IPS-15b (cell line): ENCODE measurements at regions not wholly inside any gene's neighbourhood (a gene's known extent, or its start where the extent isn't known, plus 50 kb on each side); places are given as distances from the start of the nearest gene placed in this dataset.

ENCODE experiments used
- H3K27me3 ChIP-seq: one replicate; pipeline ENCODE4 v1.6.1; 2013; ENCODE audit warnings: low read length; ENCODE audit not compliant: control insufficient read depth, insufficient read depth
- H3K36me3 ChIP-seq: one replicate; pipeline ENCODE4 v1.6.1; 2013; ENCODE audit warnings: low read length; ENCODE audit not compliant: control insufficient read depth, insufficient read depth
- H3K4me1 ChIP-seq: one replicate; pipeline ENCODE4 v1.6.1; 2013; ENCODE audit warnings: mild to moderate bottlenecking, low read length; ENCODE audit not compliant: control insufficient read depth, insufficient read depth
- H3K4me3 ChIP-seq: one replicate; pipeline ENCODE4 v1.5.1; 2013; ENCODE audit warnings: low read depth, low read length
- H3K9ac ChIP-seq: one replicate; pipeline ENCODE4 v1.6.1; 2013; ENCODE audit warnings: low read depth, mild to moderate bottlenecking, low read length
- H3K9me3 ChIP-seq: one replicate; pipeline ENCODE4 v1.6.1; 2013; ENCODE audit warnings: mild to moderate bottlenecking, low read length; ENCODE audit not compliant: control insufficient read depth, insufficient read depth

- H3K27me3 ChIP-seq = no peaks in the 10 kb centered on the region
- peaks cover 4% of the 10 kb centered on the region for H3K4me1 ChIP-seq
- no peaks in the 10 kb centered on the region for H3K9me3 ChIP-seq
- no peak overlapping the region for H3K4me3 ChIP-seq
- H3K9ac ChIP-seq = no peak overlapping the region
- peaks cover 2% of the 10 kb centered on the region for H3K36me3 ChIP-seq
These were observed 84.3 kb upstream of the FOXN3 start for GRCh38 chr14:89501381-89501780.

- Histone ChIP-seq H3K4me3 (no peak overlapping the region), H3K9ac (no peak overlapping the region), H3K27me3 (no peaks in the 10 kb centered on the region), H3K9me3 (no peaks in the 10 kb centered on the region), H3K36me3 (peaks cover 2% of the 10 kb centered on the region), H3K4me1 (peaks cover 4% of the 10 kb centered on the region)
These were observed 83.3 kb upstream of the FOXN3 start for GRCh38 chr14:89500303-89500702.

GRCh38 chr14:89498878-89499277, 81.8 kb upstream of the FOXN3 start:
- H3K9ac ChIP-seq = no peak overlapping the region
- no peak overlapping the region for H3K4me3 ChIP-seq
- no peaks in the 10 kb centered on the region for H3K36me3 ChIP-seq
- no peaks in the 10 kb centered on the region for H3K9me3 ChIP-seq
- peaks cover 7% of the 10 kb centered on the region for H3K4me1 ChIP-seq
- no peaks in the 10 kb centered on the region for H3K27me3 ChIP-seq

GRCh38 chr14:89495718-89496117, 78.7 kb upstream of the FOXN3 start:
- no peaks in the 10 kb centered on the region for H3K27me3 ChIP-seq
- no peaks in the 10 kb centered on the region for H3K9me3 ChIP-seq
- H3K4me1 ChIP-seq = peaks cover 14% of the 10 kb centered on the region
- no peak overlapping the region for H3K4me3 ChIP-seq
- no peak overlapping the region for H3K9ac ChIP-seq
- no peaks in the 10 kb centered on the region for H3K36me3 ChIP-seq

- Histone ChIP-seq H3K27me3 (no peaks in the 10 kb centered on the region), H3K9ac (no peak overlapping the region), H3K4me3 (no peak overlapping the region), H3K9me3 (no peaks in the 10 kb centered on the region), H3K36me3 (no peaks in the 10 kb centered on the region), H3K4me1 (peaks cover 18% of the 10 kb centered on the region)
These were observed 77.0 kb upstream of the FOXN3 start for GRCh38 chr14:89493877-89494634.

GRCh38 chr14:89493406-89493805, 76.4 kb upstream of the FOXN3 start:
- no peak overlapping the region for H3K4me3 ChIP-seq
- peaks cover 15% of the 10 kb centered on the region for H3K4me1 ChIP-seq
- no peaks in the 10 kb centered on the region for H3K9me3 ChIP-seq
- no peak overlapping the region for H3K9ac ChIP-seq
- no peaks in the 10 kb centered on the region for H3K36me3 ChIP-seq
- no peaks in the 10 kb centered on the region for H3K27me3 ChIP-seq

- peaks cover 15% of the 10 kb centered on the region for H3K4me1 ChIP-seq
- H3K36me3 ChIP-seq = no peaks in the 10 kb centered on the region
- H3K27me3 ChIP-seq = no peaks in the 10 kb centered on the region
- no peak overlapping the region for H3K4me3 ChIP-seq
- H3K9ac ChIP-seq = no peak overlapping the region
- H3K9me3 ChIP-seq = no peaks in the 10 kb centered on the region
These were observed 74.8 kb upstream of the FOXN3 start for GRCh38 chr14:89491711-89492381.

GRCh38 chr14:89490466-89490865, 73.4 kb upstream of the FOXN3 start:
- H3K36me3 ChIP-seq = no peaks in the 10 kb centered on the region
- H3K27me3 ChIP-seq = no peaks in the 10 kb centered on the region
- H3K9me3 ChIP-seq = no peaks in the 10 kb centered on the region
- H3K4me3 ChIP-seq = no peak overlapping the region
- peaks cover 15% of the 10 kb centered on the region for H3K4me1 ChIP-seq
- no peak overlapping the region for H3K9ac ChIP-seq

GRCh38 chr14:89489761-89490437, 72.9 kb upstream of the FOXN3 start:
- Histone ChIP-seq H3K27me3 (no peaks in the 10 kb centered on the region), H3K4me1 (peaks cover 15% of the 10 kb centered on the region), H3K4me3 (no peak overlapping the region), H3K36me3 (no peaks in the 10 kb centered on the region), H3K9me3 (no peaks in the 10 kb centered on the region), H3K9ac (no peak overlapping the region)

- Histone ChIP-seq H3K4me1 (peaks cover 5% of the 10 kb centered on the region), H3K27me3 (no peaks in the 10 kb centered on the region), H3K9ac (no peak overlapping the region), H3K4me3 (no peak overlapping the region), H3K9me3 (no peaks in the 10 kb centered on the region), H3K36me3 (no peaks in the 10 kb centered on the region)
These were observed 69.9 kb upstream of the FOXN3 start for GRCh38 chr14:89486961-89487360.

GRCh38 chr14:89486505-89486904, 69.5 kb upstream of the FOXN3 start:
- H3K4me3 ChIP-seq = no peak overlapping the region
- H3K36me3 ChIP-seq = no peaks in the 10 kb centered on the region
- H3K9me3 ChIP-seq = no peaks in the 10 kb centered on the region
- peaks cover 5% of the 10 kb centered on the region for H3K4me1 ChIP-seq
- no peak overlapping the region for H3K9ac ChIP-seq
- H3K27me3 ChIP-seq = no peaks in the 10 kb centered on the region

- Histone ChIP-seq H3K4me1 (peaks cover 2% of the 10 kb centered on the region), H3K4me3 (no peak overlapping the region), H3K36me3 (no peaks in the 10 kb centered on the region), H3K27me3 (no peaks in the 10 kb centered on the region), H3K9me3 (no peaks in the 10 kb centered on the region), H3K9ac (no peak overlapping the region)
These were observed 68.2 kb upstream of the FOXN3 start for GRCh38 chr14:89485264-89485663.
